ENCODE measurements at regions not wholly inside any gene's neighbourhood (a gene's known extent, or its start where the extent isn't known, plus 50 kb on each side); places are given as distances from the start of the nearest gene placed in this dataset.
A peak's percentile ranks its signal among the peaks of the same experiment; 100 is the strongest.

GRCh38 chr12:89216211-89216952 lies 135.9 kb downstream of the DUSP6 start:
- Histone ChIP-seq H3K36me3 (ENCODE audit: control insufficient read depth, insufficient read depth, low read length) (no peaks in the 10 kb centered on the region), H3K9me3 (ENCODE audit: control insufficient read depth, insufficient read depth, low read length) (no peaks in the 10 kb centered on the region), H3K4me3 (ENCODE audit: low read depth, low read length) (no peak overlapping the region), H3K27me3 (ENCODE audit: control insufficient read depth, insufficient read depth, low read length) (no peaks in the 10 kb centered on the region), H3K4me1 (ENCODE audit: control insufficient read depth, insufficient read depth, low read length) (no peaks in the 10 kb centered on the region), H3K27ac (ENCODE audit: low read depth, low read length) (no peak overlapping the region)
- no peak for DNase-seq (ENCODE audit: low read depth in 4 of 6, low spot score in 6 of 6)
- no CpG with 5 or more reads among the region's 1 CpG for WGBS (ENCODE audit: insufficient coverage)

- Histone ChIP-seq H3K4me3 (ENCODE audit: low read depth, low read length) (no peak overlapping the region), H3K4me1 (ENCODE audit: control insufficient read depth, insufficient read depth, low read length) (no peaks in the 10 kb centered on the region), H3K9me3 (ENCODE audit: control insufficient read depth, insufficient read depth, low read length) (no peaks in the 10 kb centered on the region), H3K36me3 (ENCODE audit: control insufficient read depth, insufficient read depth, low read length) (no peaks in the 10 kb centered on the region), H3K27ac (ENCODE audit: low read depth, low read length) (no peak overlapping the region), H3K27me3 (ENCODE audit: control insufficient read depth, insufficient read depth, low read length) (no peaks in the 10 kb centered on the region)
- DNase-seq (ENCODE audit: low read depth in 4 of 6, low spot score in 6 of 6), result no peak
- no CpG with 5 or more reads among the region's 1 CpG for WGBS (ENCODE audit: insufficient coverage)
Observed at GRCh38 chr12:89215196-89215595, 137.1 kb downstream of the DUSP6 start.

- Histone ChIP-seq H3K36me3 (ENCODE audit: control insufficient read depth, insufficient read depth, low read length) (no peaks in the 10 kb centered on the region), H3K27me3 (ENCODE audit: control insufficient read depth, insufficient read depth, low read length) (no peaks in the 10 kb centered on the region), H3K9me3 (ENCODE audit: control insufficient read depth, insufficient read depth, low read length) (no peaks in the 10 kb centered on the region), H3K27ac (ENCODE audit: low read depth, low read length) (no peak overlapping the region), H3K4me3 (ENCODE audit: low read depth, low read length) (no peak overlapping the region), H3K4me1 (ENCODE audit: control insufficient read depth, insufficient read depth, low read length) (no peaks in the 10 kb centered on the region)
- WGBS (ENCODE audit: insufficient coverage), result no CpG with 5 or more reads among the region's 1 CpG
- no peak for DNase-seq (ENCODE audit: low read depth in 4 of 6, low spot score in 6 of 6)
Observed at GRCh38 chr12:89213747-89214146, 138.6 kb downstream of the DUSP6 start.

GRCh38 chr12:89213139-89213538 lies 139.2 kb downstream of the DUSP6 start:
- DNase-seq (ENCODE audit: low read depth in 4 of 6, low spot score in 6 of 6), result no peak
- no peaks in the 10 kb centered on the region for H3K27me3 ChIP-seq (ENCODE audit: control insufficient read depth, insufficient read depth, low read length)
- H3K9me3 ChIP-seq (ENCODE audit: control insufficient read depth, insufficient read depth, low read length), result no peaks in the 10 kb centered on the region
- WGBS (ENCODE audit: insufficient coverage), result no CpG with 5 or more reads among the region's 1 CpG
- H3K4me3 ChIP-seq (ENCODE audit: low read depth, low read length), result no peak overlapping the region
- no peaks in the 10 kb centered on the region for H3K36me3 ChIP-seq (ENCODE audit: control insufficient read depth, insufficient read depth, low read length)
- H3K4me1 ChIP-seq (ENCODE audit: control insufficient read depth, insufficient read depth, low read length), result no peaks in the 10 kb centered on the region
- H3K27ac ChIP-seq (ENCODE audit: low read depth, low read length), result peak overlapping the region; percentile 19

- peak in 1 of 6 donors; percentile 28 for DNase-seq (ENCODE audit: low read depth in 4 of 6, low spot score in 6 of 6)
- WGBS (ENCODE audit: insufficient coverage), result 80% methylated on average over 1 of the region's 3 CpGs
- Histone ChIP-seq H3K27me3 (ENCODE audit: control insufficient read depth, insufficient read depth, low read length) (no peaks in the 10 kb centered on the region), H3K4me1 (ENCODE audit: control insufficient read depth, insufficient read depth, low read length) (no peaks in the 10 kb centered on the region), H3K9me3 (ENCODE audit: control insufficient read depth, insufficient read depth, low read length) (no peaks in the 10 kb centered on the region), H3K36me3 (ENCODE audit: control insufficient read depth, insufficient read depth, low read length) (no peaks in the 10 kb centered on the region), H3K27ac (ENCODE audit: low read depth, low read length) (peak overlapping the region; percentile 19), H3K4me3 (ENCODE audit: low read depth, low read length) (no peak overlapping the region)
Observed at GRCh38 chr12:89212339-89212771, 139.9 kb downstream of the DUSP6 start.

GRCh38 chr12:89211456-89211855 lies 140.8 kb downstream of the DUSP6 start:
- WGBS (ENCODE audit: insufficient coverage), result 80% methylated on average over 1 of the region's 1 CpG
- DNase-seq (ENCODE audit: low read depth in 4 of 6, low spot score in 6 of 6), result no peak
- Histone ChIP-seq H3K27me3 (ENCODE audit: control insufficient read depth, insufficient read depth, low read length) (no peaks in the 10 kb centered on the region), H3K36me3 (ENCODE audit: control insufficient read depth, insufficient read depth, low read length) (no peaks in the 10 kb centered on the region), H3K9me3 (ENCODE audit: control insufficient read depth, insufficient read depth, low read length) (no peaks in the 10 kb centered on the region), H3K27ac (ENCODE audit: low read depth, low read length) (no peak overlapping the region), H3K4me3 (ENCODE audit: low read depth, low read length) (no peak overlapping the region), H3K4me1 (ENCODE audit: control insufficient read depth, insufficient read depth, low read length) (no peaks in the 10 kb centered on the region)

GRCh38 chr12:89210277-89210676 lies 142.0 kb downstream of the DUSP6 start:
- H3K4me1 ChIP-seq (ENCODE audit: control insufficient read depth, insufficient read depth, low read length), result no peaks in the 10 kb centered on the region
- DNase-seq (ENCODE audit: low read depth in 4 of 6, low spot score in 6 of 6), result no peak
- H3K36me3 ChIP-seq (ENCODE audit: control insufficient read depth, insufficient read depth, low read length), result no peaks in the 10 kb centered on the region
- no peak overlapping the region for H3K27ac ChIP-seq (ENCODE audit: low read depth, low read length)
- H3K9me3 ChIP-seq (ENCODE audit: control insufficient read depth, insufficient read depth, low read length), result no peaks in the 10 kb centered on the region
- no CpG with 5 or more reads among the region's 2 CpGs for WGBS (ENCODE audit: insufficient coverage)
- no peak overlapping the region for H3K4me3 ChIP-seq (ENCODE audit: low read depth, low read length)
- H3K27me3 ChIP-seq (ENCODE audit: control insufficient read depth, insufficient read depth, low read length), result no peaks in the 10 kb centered on the region

GRCh38 chr12:89208661-89209096 lies 143.6 kb downstream of the DUSP6 start:
- no peaks in the 10 kb centered on the region for H3K36me3 ChIP-seq (ENCODE audit: control insufficient read depth, insufficient read depth, low read length)
- H3K9me3 ChIP-seq (ENCODE audit: control insufficient read depth, insufficient read depth, low read length), result no peaks in the 10 kb centered on the region
- no peak overlapping the region for H3K27ac ChIP-seq (ENCODE audit: low read depth, low read length)
- no peak for DNase-seq (ENCODE audit: low read depth in 4 of 6, low spot score in 6 of 6)
- H3K27me3 ChIP-seq (ENCODE audit: control insufficient read depth, insufficient read depth, low read length), result no peaks in the 10 kb centered on the region
- WGBS (ENCODE audit: insufficient coverage), result no CpG with 5 or more reads among the region's 2 CpGs
- no peak overlapping the region for H3K4me3 ChIP-seq (ENCODE audit: low read depth, low read length)
- H3K4me1 ChIP-seq (ENCODE audit: control insufficient read depth, insufficient read depth, low read length), result no peaks in the 10 kb centered on the region

- Histone ChIP-seq H3K4me3 (ENCODE audit: low read depth, low read length) (no peak overlapping the region), H3K36me3 (ENCODE audit: control insufficient read depth, insufficient read depth, low read length) (no peaks in the 10 kb centered on the region), H3K9me3 (ENCODE audit: control insufficient read depth, insufficient read depth, low read length) (no peaks in the 10 kb centered on the region), H3K27me3 (ENCODE audit: control insufficient read depth, insufficient read depth, low read length) (no peaks in the 10 kb centered on the region), H3K27ac (ENCODE audit: low read depth, low read length) (no peak overlapping the region), H3K4me1 (ENCODE audit: control insufficient read depth, insufficient read depth, low read length) (no peaks in the 10 kb centered on the region)
- 100% methylated on average over 1 of the region's 1 CpG for WGBS (ENCODE audit: insufficient coverage)
- no peak for DNase-seq (ENCODE audit: low read depth in 4 of 6, low spot score in 6 of 6)
Observed at GRCh38 chr12:89206390-89206789, 145.9 kb downstream of the DUSP6 start.

- DNase-seq (ENCODE audit: low read depth in 4 of 6, low spot score in 6 of 6), result no peak
- no peaks in the 10 kb centered on the region for H3K36me3 ChIP-seq (ENCODE audit: control insufficient read depth, insufficient read depth, low read length)
- H3K4me3 ChIP-seq (ENCODE audit: low read depth, low read length), result no peak overlapping the region
- no peaks in the 10 kb centered on the region for H3K27me3 ChIP-seq (ENCODE audit: control insufficient read depth, insufficient read depth, low read length)
- no peak overlapping the region for H3K27ac ChIP-seq (ENCODE audit: low read depth, low read length)
- whole genome bisulfite sequencing (ENCODE audit: insufficient coverage), result no CpG with 5 or more reads among the region's 2 CpGs
- no peaks in the 10 kb centered on the region for H3K4me1 ChIP-seq (ENCODE audit: control insufficient read depth, insufficient read depth, low read length)
- H3K9me3 ChIP-seq (ENCODE audit: control insufficient read depth, insufficient read depth, low read length), result no peaks in the 10 kb centered on the region
Observed at GRCh38 chr12:89205517-89205916, 146.8 kb downstream of the DUSP6 start.
